Liver (tissue), 8 donors: ENCODE measurements at regions not wholly inside any gene's neighbourhood (a gene's known extent, or its start where the extent isn't known, plus 50 kb on each side); places are given as distances from the start of the nearest gene placed in this dataset.

Experiments used
- DNase-seq: peaks from one replicate; pipeline ENCODE4 v3.0.0-alpha.2; 2017; ENCODE audit warnings: low spot score
- H3K27ac ChIP-seq, 2 donors: one replicate each; pipeline ENCODE4 v1.7.0; 2013; ENCODE audit warnings: inconsistent platforms in 2 of 2, low read length in 2 of 2, control low read depth in 1 of 2, low read depth in 1 of 2, mild to moderate bottlenecking in 1 of 2
- H3K27me3 ChIP-seq, 4 donors: one replicate each; pipeline versions ENCODE4 v1.6.1 to v1.7.0; 2013; ENCODE audit warnings: low read length in 3 of 4, inconsistent platforms in 1 of 4, mild to moderate bottlenecking in 1 of 4, moderate library complexity in 1 of 4; ENCODE audit not compliant: control insufficient read depth in 4 of 4, insufficient read depth in 4 of 4
- H3K36me3 ChIP-seq, 4 donors: one replicate each; pipeline versions ENCODE4 v1.6.1 to v1.7.0; 2013; ENCODE audit warnings: low read length in 3 of 4, mild to moderate bottlenecking in 3 of 4, low read depth in 1 of 4, moderate library complexity in 1 of 4; ENCODE audit not compliant: control insufficient read depth in 4 of 4, insufficient read depth in 3 of 4
- H3K4me1 ChIP-seq, 4 donors: one replicate each; pipeline versions ENCODE4 v1.6.1 to v1.7.0; 2013; ENCODE audit warnings: low read length in 3 of 4, mild to moderate bottlenecking in 3 of 4, moderate library complexity in 1 of 4; ENCODE audit not compliant: control insufficient read depth in 4 of 4, insufficient read depth in 4 of 4
- H3K4me3 ChIP-seq, 3 donors: one replicate each; pipeline versions ENCODE4 v1.6.1 to v1.7.0; 2013; ENCODE audit warnings: low read length in 3 of 3, control low read depth in 1 of 3, low read depth in 1 of 3, mild to moderate bottlenecking in 1 of 3
- H3K9ac ChIP-seq, 2 donors: one replicate each; pipeline ENCODE4 v1.7.0; 2013; ENCODE audit warnings: low read length in 2 of 2, mild to moderate bottlenecking in 2 of 2, moderate library complexity in 2 of 2, control low read depth in 1 of 2, low read depth in 1 of 2
- H3K9me3 ChIP-seq, 4 donors: one replicate each; pipeline versions ENCODE4 v1.6.1 to v1.7.0; 2013; ENCODE audit warnings: low read length in 3 of 4; ENCODE audit not compliant: control insufficient read depth in 4 of 4
- ATF3 ChIP-seq: IDR thresholded peaks from 2 replicates; pipeline ENCODE4 v1.6.1; 2016; ENCODE audit warnings: antibody characterized with exemption
- CTCF ChIP-seq: fragments of 150-350 bp; IDR thresholded peaks from 2 replicates; pipeline ENCODE4 v1.5.1; 2017; ENCODE audit warnings: improper control_type of control experiment, low read depth, low read length; ENCODE audit not compliant: missing input control
- EGR1 ChIP-seq, 2 donors: IDR thresholded peaks; 2 replicates each; pipeline ENCODE4 v1.6.1; 2016 to 2018; ENCODE audit warnings: antibody characterized with exemption in 2 of 2, low read depth in 2 of 2
- FOXA1 ChIP-seq: IDR thresholded peaks from 2 replicates; pipeline ENCODE4 v1.6.1; 2016; ENCODE audit warnings: antibody characterized with exemption
- GABPA ChIP-seq, 2 donors: IDR thresholded peaks in 1 of 2; conservative IDR thresholded peaks in 1 of 2; 2 replicates each; pipeline ENCODE4 v1.6.1; 2016; ENCODE audit warnings: antibody characterized with exemption in 2 of 2, mild to moderate bottlenecking in 1 of 2, moderate library complexity in 1 of 2
- HNF4G ChIP-seq: IDR thresholded peaks from 2 replicates; pipeline ENCODE4 v1.6.1; 2016; ENCODE audit warnings: antibody characterized with exemption
- JUND ChIP-seq, 2 donors: IDR thresholded peaks; 2 replicates each; pipeline ENCODE4 v1.6.1; 2016; ENCODE audit warnings: antibody characterized with exemption in 2 of 2
- MAX ChIP-seq: IDR thresholded peaks from 2 replicates; pipeline ENCODE4 v1.6.1; 2016; ENCODE audit warnings: antibody characterized with exemption
- NR2F2 ChIP-seq: IDR thresholded peaks from 2 replicates; pipeline ENCODE4 v1.6.1; 2016; ENCODE audit warnings: antibody characterized with exemption
- RAD21 ChIP-seq, 2 donors: IDR thresholded peaks; 2 replicates each; pipeline ENCODE4 v1.6.1; 2016; ENCODE audit warnings: antibody characterized with exemption in 2 of 2, mild to moderate bottlenecking in 2 of 2
- REST ChIP-seq: IDR thresholded peaks from 2 replicates; pipeline ENCODE4 v1.6.1; 2016; ENCODE audit warnings: antibody characterized with exemption, mild to moderate bottlenecking
- RXRA ChIP-seq, 2 donors: IDR thresholded peaks; 2 replicates each; pipeline ENCODE4 v1.6.1; 2017 to 2018; ENCODE audit warnings: antibody characterized with exemption in 2 of 2, mild to moderate bottlenecking in 1 of 2
- ZBTB33 ChIP-seq: IDR thresholded peaks from 2 replicates; pipeline ENCODE4 v1.6.1; 2016; ENCODE audit warnings: antibody characterized with exemption
- WGBS: extraction: QIAGEN DNeasy Blood & Tissue Kit; methylation state at CpG from one replicate; pipeline ENCODE4 v1.1.7; 2013; 5-methylcytosine and 5-hydroxymethylcytosine counted together
- donor health status: healthy.
- donor health status: healthy.
- donor health status: healthy.
- donor health status: healthy.
- donor health status: healthy.

GRCh38 chr2:221231511-221231910, 340.6 kb downstream of the EPHA4 start (continued):
- TF ChIP-seq NR2F2 (no peak), JUND (IDR thresholded peaks at IDR 0.05) (no peak), EGR1 (IDR thresholded peaks at IDR 0.05; ENCODE audit: low read depth in 2 of 2) (no peak), MAX (no peak), RXRA (IDR thresholded peaks at IDR 0.05) (no peak)

GRCh38 chr2:221235941-221236340, 336.2 kb downstream of the EPHA4 start:
- no peak overlapping the region for H3K9ac ChIP-seq
- no peaks in the 10 kb centered on the region for H3K9me3 ChIP-seq
- H3K27me3 ChIP-seq: no peaks in the 10 kb centered on the region
- H3K36me3 ChIP-seq: no peaks in the 10 kb centered on the region
- WGBS: 71% methylated on average over 2 of the region's 2 CpGs
- H3K27ac ChIP-seq: no peak overlapping the region
- no peaks in the 10 kb centered on the region for H3K4me1 ChIP-seq
- DNase-seq: no peak
- H3K4me3 ChIP-seq: no peak overlapping the region
- no peak for TF ChIP-seq REST
- no peak for TF ChIP-seq RXRA (IDR thresholded peaks at IDR 0.05)
- no peak for TF ChIP-seq JUND (IDR thresholded peaks at IDR 0.05)
- TF ChIP-seq RAD21 (IDR thresholded peaks at IDR 0.05): peak in 1 of 2 donors; percentile 28
- TF ChIP-seq NR2F2: no peak
- no peak for TF ChIP-seq GABPA (IDR thresholded peaks at IDR 0.05 in 1 of 2, conservative IDR thresholded peaks at IDR 0.05 in 1 of 2)
- TF ChIP-seq MAX: no peak

GRCh38 chr2:221241072-221241471, 331.0 kb downstream of the EPHA4 start:
- no peak for DNase-seq
- no peak overlapping the region for H3K4me3 ChIP-seq
- H3K9ac ChIP-seq: no peak overlapping the region
- no peak for TF ChIP-seq MAX
- no peak for TF ChIP-seq ATF3
- TF ChIP-seq FOXA1: no peak
- no peak for TF ChIP-seq GABPA (IDR thresholded peaks at IDR 0.05 in 1 of 2, conservative IDR thresholded peaks at IDR 0.05 in 1 of 2)
- no peak for TF ChIP-seq REST
- no peak for TF ChIP-seq NR2F2
- TF ChIP-seq RAD21 (IDR thresholded peaks at IDR 0.05): no peak
- no peak for TF ChIP-seq ZBTB33
- no peak for TF ChIP-seq HNF4G
- no peak for TF ChIP-seq CTCF
- WGBS: 54% methylated on average over 3 of the region's 3 CpGs
- no peaks in the 10 kb centered on the region for H3K4me1 ChIP-seq
- no peak overlapping the region for H3K27ac ChIP-seq
- H3K36me3 ChIP-seq: no peaks in the 10 kb centered on the region
- H3K9me3 ChIP-seq: no peaks in the 10 kb centered on the region
- no peaks in the 10 kb centered on the region for H3K27me3 ChIP-seq
